GM18870 (cell line): ENCODE measurements at regions not wholly inside any gene's neighbourhood (a gene's known extent, or its start where the extent isn't known, plus 50 kb on each side); places are given as distances from the start of the nearest gene placed in this dataset.
"Not testable (repeated sequence)": the region's sequence is repeated elsewhere in the genome, so short reads cannot be mapped to it uniquely, and the experiment has no call there.

Source experiments
- ATAC-seq: cut with Tn5 transposase; IDR thresholded peaks from one replicate; pipeline ENCODE4 v1.9.1; 2021; ENCODE audit warnings: moderate library complexity; ENCODE audit not compliant: unreplicated experiment

- no peak for ATAC-seq
Observed at GRCh38 chr10:33626798-33627466, 292.5 kb upstream of the NRP1 start.

GRCh38 chr10:33623669-33624068 lies 289.2 kb upstream of the NRP1 start:
- no peak for ATAC-seq

- ATAC-seq, result no peak
Observed at GRCh38 chr10:33621101-33621500, 286.6 kb upstream of the NRP1 start.

GRCh38 chr10:33618196-33618595 lies 283.7 kb upstream of the NRP1 start:
- no peak for ATAC-seq

- ATAC-seq, result no peak
Observed at GRCh38 chr10:33617381-33618080, 283.1 kb upstream of the NRP1 start.

- no peak for ATAC-seq
Observed at GRCh38 chr10:33616956-33617355, 282.5 kb upstream of the NRP1 start.

- ATAC-seq, result no peak
Observed at GRCh38 chr10:33612551-33612950, 278.1 kb upstream of the NRP1 start.

GRCh38 chr10:33612116-33612515 lies 277.6 kb upstream of the NRP1 start:
- no peak for ATAC-seq

GRCh38 chr10:33611423-33611822 lies 277.0 kb upstream of the NRP1 start:
- no peak for ATAC-seq

- ATAC-seq, result no peak
Observed at GRCh38 chr10:33609546-33609945, 275.1 kb upstream of the NRP1 start.

GRCh38 chr10:33602278-33602677 lies 267.8 kb upstream of the NRP1 start:
- no peak for ATAC-seq

- ATAC-seq, result no peak
Observed at GRCh38 chr10:33600381-33600780, 265.9 kb upstream of the NRP1 start.

GRCh38 chr10:33596422-33596821 lies 262.0 kb upstream of the NRP1 start:
- no peak for ATAC-seq

GRCh38 chr10:33594475-33594874 lies 260.0 kb upstream of the NRP1 start:
- no peak for ATAC-seq

GRCh38 chr10:33588974-33589600 lies 254.6 kb upstream of the NRP1 start:
- ATAC-seq, result no peak

- ATAC-seq, result not testable (repeated sequence)
Observed at GRCh38 chr10:33584596-33584995, 250.1 kb upstream of the NRP1 start.

GRCh38 chr10:33579996-33580395 lies 245.5 kb upstream of the NRP1 start:
- no peak for ATAC-seq

GRCh38 chr10:33573606-33574005 lies 239.1 kb upstream of the NRP1 start:
- ATAC-seq, result no peak

GRCh38 chr10:33571616-33572015 lies 237.1 kb upstream of the NRP1 start:
- ATAC-seq, result no peak

GRCh38 chr10:33570495-33570894 lies 236.0 kb upstream of the NRP1 start:
- ATAC-seq, result no peak

GRCh38 chr10:33569702-33570101 lies 235.2 kb upstream of the NRP1 start:
- ATAC-seq, result no peak

- no peak for ATAC-seq
Observed at GRCh38 chr10:33566426-33566825, 232.0 kb upstream of the NRP1 start.
